ENCODE measurements at regions not wholly inside any gene's neighbourhood (a gene's known extent, or its start where the extent isn't known, plus 50 kb on each side); places are given as distances from the start of the nearest gene placed in this dataset.
"Not testable (repeated sequence)": the region's sequence is repeated elsewhere in the genome, so short reads cannot be mapped to it uniquely, and the experiment has no call there.

DNA sequence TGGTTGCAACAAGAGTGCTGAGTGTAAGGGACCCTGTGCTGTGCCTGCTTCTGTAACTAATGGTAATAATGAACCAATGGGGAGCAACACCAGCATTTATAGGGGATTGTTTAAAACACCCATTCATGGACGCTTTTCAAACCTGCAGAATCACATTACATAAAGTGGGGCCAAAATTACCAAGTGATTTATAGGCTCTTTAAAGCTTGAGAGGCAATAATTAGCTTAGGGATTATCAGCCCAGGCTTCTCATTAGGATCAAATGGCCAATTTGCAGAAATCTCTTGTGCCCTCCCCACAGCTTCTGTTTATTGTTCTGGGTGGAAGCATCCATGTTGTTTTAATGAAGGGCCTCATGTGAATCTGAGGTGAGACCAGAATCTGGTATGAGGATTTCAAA, 125.5 kb downstream of the ZNF486 start:
- not testable (repeated sequence) for DNase-seq (ENCODE audit: low read depth in 3 of 3)

DNA sequence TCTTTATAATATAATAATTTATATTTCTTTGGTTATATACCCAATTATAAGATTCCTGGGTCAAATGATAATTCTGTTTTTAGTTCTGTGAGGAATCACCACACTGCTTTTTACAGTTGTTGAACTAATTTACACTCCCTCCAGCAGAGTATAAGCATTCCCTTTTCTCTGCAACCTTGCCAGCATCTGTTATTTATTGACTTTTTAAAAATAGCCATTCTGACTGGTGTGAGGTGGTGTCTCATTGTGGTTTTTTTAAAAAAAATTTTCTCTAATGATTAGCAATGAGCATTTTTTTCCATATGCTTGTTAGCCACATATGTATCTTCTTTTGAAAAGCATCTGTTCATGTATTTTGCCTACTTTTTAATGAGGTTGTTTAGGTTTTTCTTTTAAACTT, 122.2 kb downstream of the ZNF486 start:
- no peak for DNase-seq (ENCODE audit: low read depth in 3 of 3)

DNA sequence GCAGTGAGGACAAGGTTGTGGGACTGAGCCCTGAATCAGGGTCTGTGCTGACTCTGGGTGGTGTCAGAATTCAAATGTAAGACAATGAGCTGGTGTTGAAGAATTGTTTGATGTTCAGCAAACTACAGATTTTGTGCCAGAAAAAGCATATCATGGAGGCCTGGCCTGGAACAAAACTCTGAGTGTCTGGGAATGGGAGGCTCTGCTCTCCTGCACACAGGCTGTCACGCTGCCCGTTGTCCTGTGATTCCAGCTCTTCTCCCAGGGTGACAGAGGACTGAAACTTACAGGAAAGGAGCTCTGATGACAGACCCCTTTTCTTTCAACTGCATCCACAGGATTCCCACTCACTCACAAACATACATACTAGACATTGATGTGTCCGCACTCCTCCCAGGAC, 120.1 kb downstream of the ZNF486 start:
- DNase-seq (ENCODE audit: low read depth in 3 of 3), result no peak

DNA sequence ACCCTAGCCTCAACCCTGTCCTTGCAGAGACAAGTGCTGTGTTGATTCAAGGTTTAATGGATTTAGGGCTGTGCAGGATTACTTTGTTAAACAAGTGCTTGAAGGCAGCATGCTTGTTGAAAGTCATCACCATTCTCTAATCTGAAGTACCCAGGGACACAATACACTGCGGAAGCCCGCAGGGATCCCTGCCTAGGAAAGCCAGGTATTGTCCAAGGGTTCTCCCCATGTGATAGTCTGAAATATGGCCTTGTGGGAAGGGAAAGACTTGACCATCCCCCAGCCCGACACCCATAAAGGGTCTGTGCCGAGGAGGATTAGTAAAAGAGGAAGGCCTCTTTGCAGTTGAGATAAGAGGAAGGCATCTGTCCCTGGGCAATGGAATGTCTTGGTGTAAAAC, 118.9 kb downstream of the ZNF486 start:
- DNase-seq (ENCODE audit: low read depth in 3 of 3), result not testable (repeated sequence)

DNA sequence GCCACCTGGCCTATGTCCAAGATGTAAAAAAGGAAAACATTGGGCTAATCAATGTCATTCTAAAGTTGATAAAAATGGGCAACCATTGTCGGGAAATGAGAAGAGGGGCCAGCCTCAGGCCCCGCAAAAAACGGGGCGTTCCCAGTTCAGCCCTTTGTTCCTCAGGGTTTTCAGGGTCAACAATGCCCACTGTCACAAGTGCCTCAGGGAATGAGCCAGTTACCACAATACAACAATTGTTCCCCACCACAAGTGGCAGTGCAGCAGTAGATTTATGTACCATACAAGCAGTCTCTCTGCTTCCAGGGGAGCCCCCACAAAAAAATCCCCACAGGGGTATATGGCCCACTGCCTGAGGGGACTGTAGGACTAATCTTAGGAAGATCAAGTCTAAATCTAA, 112.5 kb downstream of the ZNF486 start:
- DNase-seq (ENCODE audit: low read depth in 3 of 3), result no peak

DNA sequence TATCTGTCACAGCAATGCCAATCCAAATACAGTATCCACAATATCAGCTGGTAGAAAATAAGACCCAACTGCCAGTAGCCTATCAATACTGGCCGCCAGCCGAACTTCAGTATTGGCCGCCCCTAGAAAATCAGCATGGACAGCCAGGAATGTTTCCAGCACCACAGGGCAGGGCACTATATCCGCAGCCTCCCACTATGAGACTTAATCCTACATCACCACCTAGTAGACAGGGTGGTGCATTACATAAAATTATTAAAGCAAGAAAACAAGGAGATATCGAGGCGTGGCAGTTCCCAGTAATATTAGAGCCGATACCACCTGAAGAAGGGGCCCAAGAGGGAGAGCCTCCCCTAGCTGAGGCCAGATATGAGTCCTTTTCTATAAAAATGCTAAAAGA, 111.3 kb downstream of the ZNF486 start:
- DNase-seq (ENCODE audit: low read depth in 3 of 3), result no peak

DNA sequence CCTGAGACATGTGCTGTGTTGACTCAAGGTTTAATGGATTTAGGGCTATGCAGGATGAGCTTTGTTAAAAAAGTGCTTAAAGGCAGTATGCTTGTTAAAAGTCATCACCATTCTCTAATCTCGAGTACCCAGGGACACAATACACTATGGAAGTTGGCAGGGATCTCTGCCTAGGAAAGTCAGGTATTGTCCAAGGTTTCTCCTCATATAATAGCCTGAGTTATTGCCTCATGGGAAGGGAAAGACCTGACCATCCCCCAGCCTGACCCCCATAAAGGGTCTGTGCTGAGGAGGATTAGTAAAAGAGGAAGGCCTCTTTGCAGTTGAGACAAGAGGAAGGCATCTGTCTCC, 109.7 kb downstream of the ZNF486 start:
- DNase-seq (ENCODE audit: low read depth in 3 of 3), result not testable (repeated sequence)

DNA sequence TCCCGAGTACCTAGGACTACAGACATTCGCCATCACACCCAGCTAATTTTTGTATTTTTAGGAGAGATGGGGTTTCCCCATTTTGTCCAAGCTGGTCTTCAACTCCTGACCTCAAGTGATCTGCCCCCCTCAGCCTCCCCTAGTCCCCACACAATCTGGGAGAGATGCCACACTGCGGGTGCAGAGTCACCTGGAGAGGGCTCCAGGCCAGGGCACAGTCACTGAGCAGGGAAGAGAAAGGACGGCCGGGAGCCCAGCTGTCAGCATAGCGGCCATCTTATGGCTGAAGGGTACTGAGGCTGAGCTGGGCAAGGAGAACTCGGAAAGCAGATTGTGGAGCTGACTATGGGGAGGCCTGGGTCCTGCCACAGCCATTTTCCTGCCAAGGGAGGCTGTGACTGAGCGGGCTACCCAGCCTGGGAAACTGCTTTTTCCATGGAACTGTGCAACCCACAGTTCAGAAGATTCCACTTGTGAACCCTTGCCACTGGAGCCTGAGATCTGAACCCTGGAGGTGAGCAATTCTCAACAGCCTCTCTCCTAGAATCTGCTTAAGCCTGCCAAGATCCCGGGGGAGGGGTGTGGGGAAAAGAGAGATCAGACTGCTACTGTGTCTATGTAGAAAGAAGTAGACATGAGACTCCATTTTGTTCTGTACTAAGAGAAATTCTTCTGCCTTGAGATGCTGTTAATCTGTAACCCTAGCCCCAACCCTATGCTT, 109.2 kb downstream of the ZNF486 start:
- DNase-seq (ENCODE audit: low read depth in 3 of 3), result no peak

DNA sequence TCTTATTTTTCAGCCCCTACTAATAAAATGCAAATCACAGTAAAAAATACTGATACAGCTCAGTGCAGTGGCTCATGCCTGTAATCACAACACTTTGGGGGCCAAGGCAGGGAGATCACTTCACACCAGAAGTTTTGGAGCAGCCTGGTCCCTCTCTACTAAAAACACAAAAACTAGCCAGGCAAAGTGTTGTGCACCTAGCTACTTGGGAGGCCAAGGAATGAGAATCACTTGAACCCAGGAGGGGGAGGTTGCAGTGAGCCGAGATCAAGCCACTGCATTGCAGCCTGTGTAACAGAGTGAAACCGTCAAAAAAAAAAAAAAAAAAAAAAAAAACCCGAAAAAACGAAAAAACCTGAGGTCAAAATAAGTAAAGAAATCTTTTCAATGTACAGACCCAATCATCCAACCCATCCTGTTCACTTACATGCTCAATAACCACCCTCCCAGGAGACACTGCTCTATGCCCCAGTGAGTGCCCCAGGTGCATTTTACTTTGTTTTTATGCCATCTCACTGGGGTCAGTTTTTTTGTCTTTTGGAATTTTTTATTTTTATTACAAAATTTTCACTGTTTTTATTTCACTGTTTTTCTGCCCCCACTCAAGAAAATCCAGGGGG, 107.0 kb downstream of the ZNF486 start:
- DNase-seq (ENCODE audit: low read depth in 3 of 3), result no peak

DNA sequence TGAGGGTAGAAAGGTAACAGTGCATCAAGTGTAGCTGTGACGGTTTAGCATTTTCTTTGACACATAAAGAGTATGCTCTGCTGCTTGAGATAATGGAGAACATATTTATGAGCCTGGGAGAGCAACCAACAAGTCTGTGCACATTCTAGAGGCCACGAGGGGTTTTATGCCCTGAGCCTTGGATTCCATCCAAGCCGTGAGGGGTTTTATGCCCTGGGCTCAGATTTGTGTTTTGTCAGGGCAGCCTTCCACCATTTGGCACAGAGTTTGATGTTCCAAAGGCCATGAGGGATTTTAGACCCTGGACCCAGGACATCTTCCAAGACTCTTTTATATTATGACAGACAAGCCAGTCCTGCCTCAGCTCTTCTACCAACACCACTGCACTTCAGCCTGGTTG, 106.4 kb downstream of the ZNF486 start:
- DNase-seq (ENCODE audit: low read depth in 3 of 3), result no peak

DNA sequence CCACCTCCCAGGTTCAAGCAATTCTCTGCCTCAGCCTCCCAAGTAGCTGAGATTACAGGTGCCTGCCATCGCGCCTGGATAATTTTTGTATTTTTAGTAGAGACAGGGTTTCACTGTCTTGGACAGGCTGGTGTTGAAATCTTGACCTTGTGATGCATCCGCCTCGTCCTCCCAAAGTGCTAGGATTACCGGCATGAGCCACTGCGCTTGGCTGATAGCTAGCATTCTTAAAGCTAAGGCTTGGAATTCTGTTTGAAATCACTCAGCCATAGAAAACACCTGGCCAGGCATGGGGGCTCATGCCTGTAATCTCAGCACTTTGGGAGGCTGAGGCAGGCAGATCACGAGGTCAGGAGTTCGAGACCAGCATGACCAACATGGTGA, 105.6 kb downstream of the ZNF486 start:
- not testable (repeated sequence) for DNase-seq (ENCODE audit: low read depth in 3 of 3)

DNA sequence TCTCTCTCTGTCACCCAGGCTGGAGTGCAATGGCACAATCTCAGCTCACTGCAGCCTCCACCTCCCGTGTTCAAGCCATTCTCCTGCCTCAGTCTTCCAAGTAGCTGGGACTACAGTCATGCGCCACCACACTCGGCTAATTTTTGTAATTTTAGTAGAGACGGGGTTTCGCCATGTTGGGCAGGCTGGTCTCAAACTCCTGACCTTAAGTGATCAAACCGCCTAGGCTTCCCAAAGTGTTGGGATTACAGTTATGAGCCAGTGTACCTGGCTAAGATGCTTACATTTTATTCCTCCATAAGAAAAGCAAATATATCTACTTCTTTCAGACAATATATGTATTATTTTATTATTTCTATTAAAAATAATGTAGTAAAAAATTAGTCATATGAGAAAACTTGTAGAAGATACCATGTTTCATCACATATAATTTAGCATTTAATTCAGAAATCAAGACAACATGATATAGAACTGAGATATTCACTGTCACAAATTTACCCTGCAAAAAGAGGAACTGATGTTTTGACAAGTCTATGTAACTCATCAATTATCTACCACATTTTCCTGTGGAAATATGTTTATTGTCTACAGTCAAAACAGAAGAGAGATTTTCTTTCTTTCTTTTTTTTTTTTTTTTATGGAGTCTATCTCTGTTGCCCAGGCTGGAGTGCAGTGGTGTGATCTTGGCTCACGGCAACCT, 105.1 kb downstream of the ZNF486 start:
- DNase-seq (ENCODE audit: low read depth in 3 of 3), result not testable (repeated sequence)

DNA sequence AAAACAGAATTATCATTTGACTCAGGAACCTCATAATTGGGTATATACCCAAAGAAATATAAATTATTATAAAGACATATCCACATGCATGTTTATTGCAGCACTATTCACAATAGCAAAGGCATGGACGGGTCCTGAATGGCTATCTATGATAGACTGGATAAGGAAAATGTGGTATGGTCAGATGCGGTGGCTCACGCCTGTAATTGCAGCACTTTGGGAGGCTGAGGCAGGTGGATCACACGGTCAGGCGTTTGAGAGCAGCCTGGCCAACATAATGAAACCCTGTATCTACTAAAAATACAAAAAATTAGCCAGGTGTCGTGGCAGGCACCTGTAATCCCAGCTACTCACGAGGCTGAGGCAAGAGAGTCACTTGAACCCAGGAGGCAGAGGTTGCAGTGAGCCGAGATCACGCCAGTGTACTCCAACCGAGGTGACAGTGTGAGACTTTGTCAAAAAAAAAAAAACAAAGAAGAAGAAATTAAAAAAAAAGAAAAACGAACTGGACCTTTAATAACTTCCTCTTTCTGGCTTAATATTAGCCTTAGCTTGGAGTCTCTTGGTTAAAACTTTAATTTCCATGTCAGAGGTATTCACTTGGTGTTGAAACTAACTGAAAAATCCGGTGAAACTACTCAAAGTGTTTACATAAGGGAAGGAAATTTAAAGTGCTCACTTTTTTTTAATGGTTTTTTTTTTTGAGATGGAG, 104.4 kb downstream of the ZNF486 start:
- DNase-seq (ENCODE audit: low read depth in 3 of 3), result no peak

DNA sequence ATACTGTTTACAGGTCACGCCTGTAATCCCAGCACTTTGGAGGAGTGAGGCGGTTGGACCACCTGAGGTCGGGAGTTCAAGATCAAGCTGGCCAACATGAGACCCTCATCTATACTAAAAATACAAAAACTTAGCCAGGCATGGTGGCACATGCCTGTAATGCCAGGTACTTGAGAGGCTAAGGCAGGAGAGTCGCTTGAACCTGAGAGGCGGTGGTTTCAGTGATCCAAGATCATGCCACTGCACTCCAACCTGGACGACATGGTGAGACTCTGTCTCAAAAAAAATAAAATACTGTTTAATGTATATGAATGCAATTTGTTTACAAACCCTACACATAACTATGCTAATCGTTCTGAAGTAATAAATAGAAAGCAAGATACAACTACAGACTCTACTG, 102.4 kb downstream of the ZNF486 start:
- no peak for DNase-seq (ENCODE audit: low read depth in 3 of 3)

DNA sequence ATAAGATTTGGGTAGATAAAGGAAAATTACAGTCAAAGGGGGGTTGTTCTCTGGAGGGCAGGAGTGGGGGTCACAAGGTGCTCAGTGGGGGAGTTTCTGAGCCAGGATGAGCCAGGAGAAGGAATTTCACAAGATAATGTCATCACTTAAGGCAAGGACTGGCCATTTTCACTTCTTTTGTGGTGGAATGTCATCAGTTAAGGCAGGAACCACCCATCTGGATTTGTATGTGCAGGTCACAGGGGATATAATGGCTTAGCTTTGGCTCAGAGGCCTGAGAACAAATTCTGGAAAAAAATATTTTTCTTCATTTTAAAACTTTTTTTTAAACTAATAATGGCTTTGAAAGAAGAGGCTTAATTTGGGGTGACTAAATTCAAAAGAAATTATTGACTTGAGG, 94.5 kb downstream of the ZNF486 start:
- DNase-seq (ENCODE audit: low read depth in 3 of 3), result not testable (repeated sequence)

DNA sequence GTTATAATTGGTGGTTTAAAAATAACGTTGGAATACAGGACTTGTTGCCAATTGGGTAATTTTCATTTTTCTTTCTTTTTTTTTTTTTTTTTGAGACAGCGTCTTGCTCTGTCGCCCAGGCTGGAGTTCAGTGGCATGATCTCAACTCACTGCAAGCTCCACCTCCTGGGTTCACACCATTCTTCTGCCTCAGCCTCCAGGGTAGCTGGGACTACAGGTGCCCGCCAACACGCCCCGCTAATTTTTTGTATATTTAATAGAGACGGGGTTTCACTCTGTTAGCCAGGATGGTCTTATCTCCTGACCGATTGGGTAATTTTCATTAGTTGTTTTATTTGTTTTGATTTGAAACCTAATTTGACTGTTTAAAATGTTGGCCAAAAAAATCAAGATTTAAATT, 93.7 kb downstream of the ZNF486 start:
- not testable (repeated sequence) for DNase-seq (ENCODE audit: low read depth in 3 of 3)

DNA sequence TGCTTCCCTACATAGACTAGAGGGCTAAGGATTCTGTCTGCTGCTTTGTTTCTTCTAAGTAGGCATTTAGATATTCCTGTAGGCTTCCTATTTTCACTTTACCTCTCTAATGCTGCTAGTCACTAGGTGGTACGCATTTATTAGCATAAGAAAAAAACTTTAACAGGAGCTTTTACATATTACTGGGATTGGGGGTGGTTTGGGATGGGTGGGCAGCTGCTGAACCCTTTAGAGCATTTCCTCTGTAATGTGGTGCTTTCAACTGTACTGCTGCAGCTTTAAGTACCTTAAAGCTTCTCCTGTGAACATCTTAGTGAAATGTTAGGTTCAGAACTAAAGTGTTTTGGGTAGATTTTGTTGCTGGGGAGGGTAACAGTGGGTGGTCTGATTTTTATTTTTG, 92.6 kb downstream of the ZNF486 start:
- DNase-seq (ENCODE audit: low read depth in 3 of 3), result no peak

DNA sequence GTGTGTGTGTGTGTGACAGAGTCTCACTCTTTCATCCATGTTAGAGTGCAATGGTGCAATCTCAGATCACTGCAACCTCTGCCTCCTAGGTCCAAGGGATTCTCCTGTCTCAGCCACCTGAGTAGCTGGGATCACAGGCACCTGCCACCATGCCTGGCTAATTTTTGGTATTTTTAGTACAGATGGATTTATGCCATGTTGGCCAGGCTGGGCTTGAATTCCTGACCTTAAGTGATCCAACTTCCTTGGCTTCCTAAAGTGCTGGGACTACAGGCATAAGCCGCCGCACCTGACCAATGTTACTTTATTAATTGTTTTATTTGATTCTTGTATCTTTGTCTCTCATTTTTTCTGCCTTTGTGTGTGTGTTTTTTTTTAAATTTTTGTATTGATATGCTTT, 89.6 kb downstream of the ZNF486 start:
- DNase-seq (ENCODE audit: low read depth in 3 of 3), result no peak

DNA sequence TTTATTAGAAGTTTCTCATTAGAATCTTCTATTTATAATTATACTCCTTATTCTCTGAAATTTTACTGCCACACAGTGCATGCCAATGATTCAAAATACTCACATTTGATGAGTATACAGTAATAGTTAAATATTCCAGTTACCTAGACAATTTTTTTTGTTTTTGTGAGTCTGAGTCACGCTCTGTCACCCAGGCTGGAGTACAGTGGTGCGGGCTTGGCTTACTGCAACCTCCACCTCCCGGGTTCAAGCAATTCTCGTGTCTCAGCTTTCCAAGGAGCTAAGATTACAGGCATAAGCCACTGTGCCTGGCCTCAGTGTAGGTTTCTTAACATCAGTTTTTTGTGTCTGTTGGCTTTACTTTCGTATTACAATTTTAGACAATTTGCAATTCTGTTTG, 87.1 kb downstream of the ZNF486 start:
- DNase-seq (ENCODE audit: low read depth in 3 of 3), result no peak

DNA sequence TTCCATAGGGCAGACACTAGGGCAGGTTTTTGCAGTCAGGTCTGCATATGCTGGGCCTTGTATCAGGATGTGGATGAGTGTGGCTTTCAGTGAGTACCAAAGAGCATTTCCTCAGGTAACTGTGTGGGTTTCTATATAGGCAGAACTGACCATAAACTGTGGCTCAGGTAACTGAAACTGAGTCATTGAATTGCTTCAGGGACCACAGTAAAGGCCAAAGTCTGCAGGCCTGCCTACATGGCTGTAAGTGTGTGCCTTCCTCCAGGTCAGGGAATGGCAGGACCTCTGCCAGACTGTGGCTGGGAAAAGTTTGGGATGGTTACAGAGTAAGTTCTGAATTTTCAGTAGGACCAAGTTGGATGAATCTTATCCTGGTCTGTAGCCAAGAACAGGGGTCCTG, 85.6 kb downstream of the ZNF486 start:
- DNase-seq (ENCODE audit: low read depth in 3 of 3), result no peak

DNA sequence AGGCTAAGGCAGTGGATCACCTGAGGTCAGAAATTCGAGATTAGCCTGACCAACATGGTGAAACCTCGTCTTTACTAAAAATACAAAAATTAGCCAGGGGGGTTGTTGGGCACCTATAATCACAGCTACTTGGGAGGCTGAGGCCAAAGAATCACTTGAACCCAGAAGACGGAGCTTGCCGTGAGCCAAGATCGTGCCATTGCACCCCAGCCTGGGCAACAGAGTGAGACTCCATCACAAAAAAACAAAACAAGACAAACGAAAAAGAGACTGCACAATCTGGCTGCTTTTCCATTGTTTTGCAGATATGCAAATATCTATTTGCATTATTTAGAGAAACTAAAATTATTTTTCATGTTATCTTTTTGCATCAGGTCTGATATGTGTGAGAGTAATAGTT, 83.6 kb downstream of the ZNF486 start:
- DNase-seq (ENCODE audit: low read depth in 3 of 3), result no peak

DNA sequence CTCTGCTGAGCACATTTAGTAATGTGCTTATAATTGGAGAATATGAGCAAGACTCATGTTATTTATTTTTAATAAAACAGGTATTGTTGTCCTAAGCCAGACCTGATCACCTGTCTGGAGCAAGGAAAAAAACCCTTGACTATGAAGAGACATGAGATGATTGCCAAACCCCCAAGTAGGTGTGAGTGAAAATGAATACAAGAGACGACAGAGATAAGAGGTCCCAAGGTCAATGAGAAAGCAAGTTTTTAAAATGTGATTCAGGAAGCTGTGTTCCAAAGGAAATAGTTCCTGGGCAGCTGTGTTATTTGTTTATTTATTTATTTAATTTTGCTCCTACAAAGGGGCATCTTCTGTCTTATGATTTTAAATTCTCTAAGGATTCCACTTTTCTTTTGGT, 83.1 kb downstream of the ZNF486 start:
- DNase-seq (ENCODE audit: low read depth in 3 of 3), result no peak

Measured in stimulated activated CD4-positive, alpha-beta T cell treated with anti-CD3 and anti-CD28 coated beads, TNF-alpha, amount 100 ng/mL, for 48 hours (primary cell).